ENCODE measurements at regions not wholly inside any gene's neighbourhood (a gene's known extent, or its start where the extent isn't known, plus 50 kb on each side); places are given as distances from the start of the nearest gene placed in this dataset.

- TF ChIP-seq, protein P1, sequence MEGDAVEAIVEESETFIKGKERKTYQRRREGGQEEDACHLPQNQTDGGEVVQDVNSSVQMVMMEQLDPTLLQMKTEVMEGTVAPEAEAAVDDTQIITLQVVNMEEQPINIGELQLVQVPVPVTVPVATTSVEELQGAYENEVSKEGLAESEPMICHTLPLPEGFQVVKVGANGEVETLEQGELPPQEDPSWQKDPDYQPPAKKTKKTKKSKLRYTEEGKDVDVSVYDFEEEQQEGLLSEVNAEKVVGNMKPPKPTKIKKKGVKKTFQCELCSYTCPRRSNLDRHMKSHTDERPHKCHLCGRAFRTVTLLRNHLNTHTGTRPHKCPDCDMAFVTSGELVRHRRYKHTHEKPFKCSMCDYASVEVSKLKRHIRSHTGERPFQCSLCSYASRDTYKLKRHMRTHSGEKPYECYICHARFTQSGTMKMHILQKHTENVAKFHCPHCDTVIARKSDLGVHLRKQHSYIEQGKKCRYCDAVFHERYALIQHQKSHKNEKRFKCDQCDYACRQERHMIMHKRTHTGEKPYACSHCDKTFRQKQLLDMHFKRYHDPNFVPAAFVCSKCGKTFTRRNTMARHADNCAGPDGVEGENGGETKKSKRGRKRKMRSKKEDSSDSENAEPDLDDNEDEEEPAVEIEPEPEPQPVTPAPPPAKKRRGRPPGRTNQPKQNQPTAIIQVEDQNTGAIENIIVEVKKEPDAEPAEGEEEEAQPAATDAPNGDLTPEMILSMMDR (IDR thresholded peaks at IDR 0.05): no peak
- TF ChIP-seq EP300 (IDR thresholded peaks at IDR 0.05): no peak
Measured at GRCh38 chr7:110595694-110596093, 495.2 kb upstream of the LRRN3 start.
